ENCODE measurements at regions not wholly inside any gene's neighbourhood (a gene's known extent, or its start where the extent isn't known, plus 50 kb on each side); places are given as distances from the start of the nearest gene placed in this dataset.

DNA sequence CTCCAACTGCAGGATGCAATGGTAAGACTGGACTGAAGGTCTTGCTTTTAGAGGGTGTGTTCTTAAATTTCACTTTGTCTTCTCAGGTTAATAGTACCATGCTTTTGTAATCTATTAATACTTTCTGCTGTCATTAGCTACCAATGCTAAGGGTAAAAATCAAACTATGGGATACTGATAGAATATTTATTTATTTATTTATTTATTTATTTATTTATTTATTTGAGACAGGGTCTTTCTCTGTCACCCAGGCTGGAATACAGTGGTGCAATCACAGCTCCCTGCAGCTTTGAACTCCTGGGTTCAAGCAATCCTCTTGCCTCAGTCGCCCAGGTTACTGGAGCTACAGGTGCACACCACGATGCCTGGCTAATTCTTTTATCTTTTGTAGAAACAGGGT lies 152.1 kb downstream of the SPP2 start:
- Histone ChIP-seq H3K27ac (ENCODE audit: low read depth, low read length) (no peak overlapping the region), H3K4me1 (ENCODE audit: control insufficient read depth in 5 of 5, insufficient read depth in 5 of 5, low read length in 5 of 5) (peaks cover 0 to 6% (median 4%) of the 10 kb centered on the region in 5 donors), H3K4me3 (ENCODE audit: low read depth in 1 of 5, low read length in 5 of 5) (no peak overlapping the region), H3K36me3 (ENCODE audit: control insufficient read depth in 5 of 5, insufficient read depth in 5 of 5, low read length in 5 of 5) (no peaks in the 10 kb centered on the region), H3K9me3 (ENCODE audit: control insufficient read depth in 5 of 5, low read length in 5 of 5) (peaks cover 0 to 8% (median 5%) of the 10 kb centered on the region in 5 donors), H3K27me3 (ENCODE audit: control insufficient read depth in 5 of 5, insufficient read depth in 4 of 5, low read length in 5 of 5) (peaks cover 0 to 3% (median 0%) of the 10 kb centered on the region in 5 donors), H3K9ac (ENCODE audit: low read length in 5 of 5) (no peak overlapping the region)

DNA sequence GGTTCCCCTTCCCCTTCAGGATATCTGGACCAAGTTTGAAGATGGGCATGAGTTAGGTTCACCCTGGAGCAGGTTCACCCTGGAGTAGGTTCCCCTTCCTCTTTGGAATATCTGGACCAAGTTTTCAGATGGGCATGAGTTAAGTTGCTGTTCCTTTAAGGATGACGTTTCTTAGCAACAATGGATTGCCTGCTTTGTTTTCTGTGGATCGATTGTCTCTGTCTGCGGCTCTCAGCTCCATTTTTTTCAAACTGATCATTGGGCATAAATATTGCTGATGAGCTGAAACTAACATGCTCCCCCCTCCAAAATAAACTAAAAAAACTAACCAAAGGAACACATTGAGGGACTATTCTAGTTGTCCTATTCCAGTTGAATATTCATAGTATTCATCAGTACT lies 149.5 kb downstream of the SPP2 start:
- H3K9me3 ChIP-seq (ENCODE audit: control insufficient read depth in 5 of 5, low read length in 5 of 5): no peaks in the 10 kb centered on the region
- H3K27ac ChIP-seq (ENCODE audit: low read depth, low read length): no peak overlapping the region
- no peak overlapping the region for H3K4me3 ChIP-seq (ENCODE audit: low read depth in 1 of 5, low read length in 5 of 5)
- H3K9ac ChIP-seq (ENCODE audit: low read length in 5 of 5): no peak overlapping the region
- H3K4me1 ChIP-seq (ENCODE audit: control insufficient read depth in 5 of 5, insufficient read depth in 5 of 5, low read length in 5 of 5): peaks cover 0 to 6% (median 4%) of the 10 kb centered on the region in 5 donors
- no peaks in the 10 kb centered on the region for H3K36me3 ChIP-seq (ENCODE audit: control insufficient read depth in 5 of 5, insufficient read depth in 5 of 5, low read length in 5 of 5)
- peaks cover 0 to 3% (median 0%) of the 10 kb centered on the region in 5 donors for H3K27me3 ChIP-seq (ENCODE audit: control insufficient read depth in 5 of 5, insufficient read depth in 4 of 5, low read length in 5 of 5)

DNA sequence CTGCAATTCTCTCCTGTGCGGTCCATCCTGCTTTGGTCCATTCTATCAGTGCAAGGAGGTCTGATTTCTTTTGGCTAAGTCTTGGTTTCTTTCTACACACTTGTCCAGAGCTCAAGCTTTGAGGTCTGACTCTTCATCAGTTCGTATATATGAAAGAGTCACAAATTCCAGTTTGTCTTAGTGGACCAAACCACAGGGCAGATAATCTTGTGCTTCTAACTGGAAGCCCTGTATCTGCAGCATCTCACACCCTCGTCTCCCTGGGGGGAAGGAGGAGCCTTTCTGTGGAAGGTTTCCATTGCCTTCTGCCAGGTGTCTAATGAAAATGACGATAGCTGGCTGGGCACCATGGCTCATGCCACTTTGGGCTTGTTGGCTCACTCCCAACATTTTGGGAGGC lies 148.5 kb downstream of the SPP2 start:
- H3K27me3 ChIP-seq (ENCODE audit: control insufficient read depth in 5 of 5, insufficient read depth in 4 of 5, low read length in 5 of 5): peaks cover 0 to 4% (median 0%) of the 10 kb centered on the region in 5 donors
- H3K9me3 ChIP-seq (ENCODE audit: control insufficient read depth in 5 of 5, low read length in 5 of 5): no peaks in the 10 kb centered on the region
- no peak overlapping the region for H3K27ac ChIP-seq (ENCODE audit: low read depth, low read length)
- H3K36me3 ChIP-seq (ENCODE audit: control insufficient read depth in 5 of 5, insufficient read depth in 5 of 5, low read length in 5 of 5): no peaks in the 10 kb centered on the region
- H3K9ac ChIP-seq (ENCODE audit: low read length in 5 of 5): no peak overlapping the region
- H3K4me3 ChIP-seq (ENCODE audit: low read depth in 1 of 5, low read length in 5 of 5): no peak overlapping the region
- peaks cover 0 to 6% (median 4%) of the 10 kb centered on the region in 5 donors for H3K4me1 ChIP-seq (ENCODE audit: control insufficient read depth in 5 of 5, insufficient read depth in 5 of 5, low read length in 5 of 5)

GRCh38 chr2:234195516-234195915 lies 145.0 kb downstream of the SPP2 start:
- Histone ChIP-seq H3K9me3 (ENCODE audit: control insufficient read depth in 5 of 5, low read length in 5 of 5) (no peaks in the 10 kb centered on the region), H3K36me3 (ENCODE audit: control insufficient read depth in 5 of 5, insufficient read depth in 5 of 5, low read length in 5 of 5) (no peaks in the 10 kb centered on the region), H3K27ac (ENCODE audit: low read depth, low read length) (no peak overlapping the region), H3K9ac (ENCODE audit: low read length in 5 of 5) (no peak overlapping the region), H3K4me3 (ENCODE audit: low read depth in 1 of 5, low read length in 5 of 5) (no peak overlapping the region), H3K27me3 (ENCODE audit: control insufficient read depth in 5 of 5, insufficient read depth in 4 of 5, low read length in 5 of 5) (peaks cover 0 to 4% (median 0%) of the 10 kb centered on the region in 5 donors), H3K4me1 (ENCODE audit: control insufficient read depth in 5 of 5, insufficient read depth in 5 of 5, low read length in 5 of 5) (no peaks in the 10 kb centered on the region)

- Histone ChIP-seq H3K9ac (ENCODE audit: low read length in 5 of 5) (no peak overlapping the region), H3K27ac (ENCODE audit: low read depth, low read length) (no peak overlapping the region), H3K27me3 (ENCODE audit: control insufficient read depth in 5 of 5, insufficient read depth in 4 of 5, low read length in 5 of 5) (peaks cover 0 to 6% (median 4%) of the 10 kb centered on the region in 5 donors), H3K9me3 (ENCODE audit: control insufficient read depth in 5 of 5, low read length in 5 of 5) (no peaks in the 10 kb centered on the region), H3K36me3 (ENCODE audit: control insufficient read depth in 5 of 5, insufficient read depth in 5 of 5, low read length in 5 of 5) (no peaks in the 10 kb centered on the region), H3K4me3 (ENCODE audit: low read depth in 1 of 5, low read length in 5 of 5) (no peak overlapping the region), H3K4me1 (ENCODE audit: control insufficient read depth in 5 of 5, insufficient read depth in 5 of 5, low read length in 5 of 5) (no peaks in the 10 kb centered on the region)
Measured at GRCh38 chr2:234193977-234194563, 143.6 kb downstream of the SPP2 start.

DNA sequence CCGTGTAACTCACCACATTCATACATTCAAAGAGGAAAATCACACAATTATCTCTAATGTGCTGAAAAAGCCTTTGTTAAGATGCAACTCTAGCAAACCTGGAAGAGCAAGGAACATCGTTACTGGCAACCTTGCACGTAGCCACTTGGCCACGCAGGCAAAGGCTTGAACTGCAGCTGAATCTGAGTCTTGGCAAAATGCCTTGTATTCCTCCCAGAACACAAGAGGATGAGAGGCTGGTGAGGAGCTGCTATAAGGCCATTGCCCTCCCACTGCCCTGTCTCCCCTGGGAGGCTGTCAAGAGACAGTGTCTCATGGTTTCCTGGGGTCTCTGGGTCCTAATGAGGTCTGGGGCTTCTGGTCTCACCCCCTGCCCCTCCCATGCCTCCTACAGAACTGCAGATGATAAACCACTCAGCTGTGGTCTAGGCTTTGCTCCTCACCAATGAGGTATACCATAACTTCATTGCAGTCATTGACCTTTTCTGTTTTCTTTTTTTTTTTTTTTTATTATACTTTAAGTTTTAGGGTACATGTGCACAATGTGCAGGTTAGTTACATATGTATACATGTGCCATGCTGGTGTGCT lies 141.4 kb downstream of the SPP2 start:
- Histone ChIP-seq H3K36me3 (ENCODE audit: control insufficient read depth in 5 of 5, insufficient read depth in 5 of 5, low read length in 5 of 5) (no peaks in the 10 kb centered on the region), H3K27me3 (ENCODE audit: control insufficient read depth in 5 of 5, insufficient read depth in 4 of 5, low read length in 5 of 5) (peaks cover 0 to 8% (median 6%) of the 10 kb centered on the region in 5 donors), H3K4me1 (ENCODE audit: control insufficient read depth in 5 of 5, insufficient read depth in 5 of 5, low read length in 5 of 5) (no peaks in the 10 kb centered on the region), H3K9me3 (ENCODE audit: control insufficient read depth in 5 of 5, low read length in 5 of 5) (no peaks in the 10 kb centered on the region), H3K27ac (ENCODE audit: low read depth, low read length) (no peak overlapping the region), H3K9ac (ENCODE audit: low read length in 5 of 5) (no peak overlapping the region), H3K4me3 (ENCODE audit: low read depth in 1 of 5, low read length in 5 of 5) (no peak overlapping the region)

DNA sequence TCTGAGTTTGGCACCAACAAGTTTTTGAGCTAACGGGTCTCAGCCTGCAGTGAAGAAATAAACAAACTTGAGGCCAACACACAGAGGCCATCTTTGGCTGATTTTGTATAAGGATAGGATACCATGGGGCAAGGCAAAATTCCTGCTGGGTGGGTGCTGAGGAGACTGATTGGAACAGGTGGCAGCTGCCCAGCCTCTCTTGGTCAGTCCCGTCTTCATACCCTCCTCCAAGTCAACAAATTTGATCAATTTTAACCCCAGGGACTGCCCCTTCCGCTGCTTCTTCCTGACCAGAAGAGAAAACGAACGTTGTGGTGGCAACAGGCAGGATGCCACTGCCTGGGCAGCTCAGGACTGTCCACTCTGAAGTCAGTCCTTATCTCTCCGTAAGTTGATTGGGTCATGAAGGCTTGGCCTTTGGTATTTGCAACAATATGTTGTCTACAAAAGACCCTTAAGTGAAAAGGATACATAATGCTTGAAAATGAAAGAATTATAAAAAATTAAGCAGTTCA lies 139.3 kb downstream of the SPP2 start:
- H3K27me3 ChIP-seq (ENCODE audit: control insufficient read depth in 5 of 5, insufficient read depth in 4 of 5, low read length in 5 of 5): peaks cover 0 to 7% (median 6%) of the 10 kb centered on the region in 5 donors
- no peak overlapping the region for H3K9ac ChIP-seq (ENCODE audit: low read length in 5 of 5)
- no peaks in the 10 kb centered on the region for H3K9me3 ChIP-seq (ENCODE audit: control insufficient read depth in 5 of 5, low read length in 5 of 5)
- H3K4me3 ChIP-seq (ENCODE audit: low read depth in 1 of 5, low read length in 5 of 5): no peak overlapping the region
- H3K36me3 ChIP-seq (ENCODE audit: control insufficient read depth in 5 of 5, insufficient read depth in 5 of 5, low read length in 5 of 5): no peaks in the 10 kb centered on the region
- no peak overlapping the region for H3K27ac ChIP-seq (ENCODE audit: low read depth, low read length)
- no peaks in the 10 kb centered on the region for H3K4me1 ChIP-seq (ENCODE audit: control insufficient read depth in 5 of 5, insufficient read depth in 5 of 5, low read length in 5 of 5)

GRCh38 chr2:234189230-234189629 lies 138.7 kb downstream of the SPP2 start:
- no peaks in the 10 kb centered on the region for H3K36me3 ChIP-seq (ENCODE audit: control insufficient read depth in 5 of 5, insufficient read depth in 5 of 5, low read length in 5 of 5)
- no peaks in the 10 kb centered on the region for H3K4me1 ChIP-seq (ENCODE audit: control insufficient read depth in 5 of 5, insufficient read depth in 5 of 5, low read length in 5 of 5)
- H3K4me3 ChIP-seq (ENCODE audit: low read depth in 1 of 5, low read length in 5 of 5): no peak overlapping the region
- H3K27ac ChIP-seq (ENCODE audit: low read depth, low read length): no peak overlapping the region
- H3K27me3 ChIP-seq (ENCODE audit: control insufficient read depth in 5 of 5, insufficient read depth in 4 of 5, low read length in 5 of 5): peaks cover 0 to 7% (median 6%) of the 10 kb centered on the region in 5 donors
- H3K9me3 ChIP-seq (ENCODE audit: control insufficient read depth in 5 of 5, low read length in 5 of 5): no peaks in the 10 kb centered on the region
- no peak overlapping the region for H3K9ac ChIP-seq (ENCODE audit: low read length in 5 of 5)

- Histone ChIP-seq H3K4me3 (ENCODE audit: low read depth in 1 of 5, low read length in 5 of 5) (no peak overlapping the region), H3K36me3 (ENCODE audit: control insufficient read depth in 5 of 5, insufficient read depth in 5 of 5, low read length in 5 of 5) (no peaks in the 10 kb centered on the region), H3K4me1 (ENCODE audit: control insufficient read depth in 5 of 5, insufficient read depth in 5 of 5, low read length in 5 of 5) (no peaks in the 10 kb centered on the region), H3K27ac (ENCODE audit: low read depth, low read length) (no peak overlapping the region), H3K9ac (ENCODE audit: low read length in 5 of 5) (no peak overlapping the region), H3K9me3 (ENCODE audit: control insufficient read depth in 5 of 5, low read length in 5 of 5) (no peaks in the 10 kb centered on the region), H3K27me3 (ENCODE audit: control insufficient read depth in 5 of 5, insufficient read depth in 4 of 5, low read length in 5 of 5) (peaks cover 3 to 14% (median 7%) of the 10 kb centered on the region in 5 donors)
Measured at GRCh38 chr2:234187646-234188174, 137.2 kb downstream of the SPP2 start.

DNA sequence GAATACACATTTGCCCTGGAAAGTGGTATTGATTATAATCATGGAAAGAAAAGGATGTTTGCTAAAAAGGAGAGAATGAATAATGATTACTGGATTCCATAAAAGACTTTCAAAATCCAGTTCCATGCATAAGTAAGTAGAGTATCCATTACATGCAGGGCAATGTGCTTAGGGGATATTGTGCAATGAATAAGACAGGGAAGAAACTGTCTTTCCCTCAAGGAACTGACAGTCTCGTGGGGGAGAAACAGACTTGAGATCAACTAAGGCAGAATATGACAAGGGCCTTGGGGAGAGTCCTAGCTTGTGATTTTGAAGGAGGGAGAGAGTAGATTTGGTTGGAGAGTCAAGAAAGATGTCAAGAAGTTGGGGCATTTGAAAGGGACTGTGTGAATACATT lies 130.6 kb downstream of the SPP2 start:
- Histone ChIP-seq H3K4me1 (ENCODE audit: control insufficient read depth in 5 of 5, insufficient read depth in 5 of 5, low read length in 5 of 5) (no peaks in the 10 kb centered on the region), H3K36me3 (ENCODE audit: control insufficient read depth in 5 of 5, insufficient read depth in 5 of 5, low read length in 5 of 5) (no peaks in the 10 kb centered on the region), H3K4me3 (ENCODE audit: low read depth in 1 of 5, low read length in 5 of 5) (no peak overlapping the region), H3K27me3 (ENCODE audit: control insufficient read depth in 5 of 5, insufficient read depth in 4 of 5, low read length in 5 of 5) (peaks cover 0 to 21% (median 5%) of the 10 kb centered on the region in 5 donors), H3K27ac (ENCODE audit: low read depth, low read length) (no peak overlapping the region), H3K9ac (ENCODE audit: low read length in 5 of 5) (no peak overlapping the region), H3K9me3 (ENCODE audit: control insufficient read depth in 5 of 5, low read length in 5 of 5) (no peaks in the 10 kb centered on the region)

Measured in subcutaneous abdominal adipose tissue (tissue), 5 donors.